ENCODE measurements at regions not wholly inside any gene's neighbourhood (a gene's known extent, or its start where the extent isn't known, plus 50 kb on each side); places are given as distances from the start of the nearest gene placed in this dataset.

- no peak for TF ChIP-seq CTCF (IDR thresholded peaks at IDR 0.05)
- TF ChIP-seq POLR2A (IDR thresholded peaks at IDR 0.05): no peak
These were observed 1183.6 kb downstream of the GATA3 start for GRCh38 chr10:9238041-9238440.

Measured in esophagus squamous epithelium (tissue), 4 donors.